RPMI8226 (cell line): ENCODE measurements at regions not wholly inside any gene's neighbourhood (a gene's known extent, or its start where the extent isn't known, plus 50 kb on each side); places are given as distances from the start of the nearest gene placed in this dataset.

Experiments
- DNase-seq: peaks from one replicate; pipeline ENCODE4 v3.0.0-alpha.2; 2015

DNA sequence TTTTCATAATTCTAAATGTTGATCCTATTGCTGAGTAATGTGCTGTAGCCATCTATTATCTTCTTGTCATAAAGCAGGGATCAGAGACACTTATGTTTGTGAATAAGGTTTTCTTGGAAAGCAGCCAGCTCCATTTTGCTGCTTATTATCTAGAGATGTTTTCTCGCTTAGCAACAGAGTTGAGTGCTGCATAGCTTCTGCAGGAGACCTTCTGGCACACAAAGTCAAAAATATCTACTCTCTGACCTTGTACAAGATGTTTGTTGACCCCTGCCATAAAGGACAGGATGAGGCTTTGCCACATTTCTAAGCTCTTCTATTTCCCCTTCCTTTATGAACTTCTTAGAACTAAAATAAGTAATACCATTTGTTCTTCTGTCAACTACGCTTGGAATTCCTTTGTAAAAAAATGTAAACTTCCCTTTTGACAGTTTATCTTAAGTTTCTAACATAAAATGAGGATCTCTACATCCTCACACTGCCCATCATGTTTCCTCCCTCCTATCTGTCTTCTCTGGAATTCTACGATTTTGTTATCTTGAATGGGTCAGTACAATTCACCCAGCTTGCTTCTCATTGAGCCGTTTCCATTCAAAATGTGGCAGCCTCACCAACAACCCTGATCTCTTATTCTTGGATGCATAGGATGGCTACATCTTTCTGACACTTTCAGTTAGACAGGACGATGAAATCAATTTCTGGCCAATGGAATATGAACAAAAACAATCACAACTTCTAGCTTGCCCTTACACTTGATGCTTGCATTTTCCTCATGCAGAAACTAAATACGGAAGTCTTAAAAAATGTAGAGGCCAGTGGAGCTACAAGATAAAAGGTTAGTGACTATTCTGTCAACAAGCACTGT is 1377.0 kb downstream of the SUCLG1 start:
- no peak for DNase-seq

DNA sequence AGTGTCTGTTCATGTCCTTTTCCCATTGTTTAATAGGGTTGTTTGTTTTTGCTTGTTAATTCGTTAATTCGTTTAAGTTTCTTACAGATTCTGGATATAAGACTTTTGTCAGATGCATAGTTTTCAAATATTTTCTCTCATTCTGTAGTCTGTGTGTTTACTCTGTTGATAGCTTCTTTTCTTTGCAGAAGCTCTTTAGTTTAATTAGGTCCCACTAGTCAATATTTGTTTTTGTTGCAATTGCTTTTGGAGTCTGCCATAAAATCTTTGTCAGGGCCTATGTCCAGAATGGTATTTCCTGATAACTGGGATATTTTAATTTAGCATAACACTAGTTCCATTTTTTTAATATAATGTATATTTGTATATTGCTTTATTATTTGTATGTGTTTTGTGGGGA is 1380.1 kb downstream of the SUCLG1 start:
- no peak for DNase-seq

DNA sequence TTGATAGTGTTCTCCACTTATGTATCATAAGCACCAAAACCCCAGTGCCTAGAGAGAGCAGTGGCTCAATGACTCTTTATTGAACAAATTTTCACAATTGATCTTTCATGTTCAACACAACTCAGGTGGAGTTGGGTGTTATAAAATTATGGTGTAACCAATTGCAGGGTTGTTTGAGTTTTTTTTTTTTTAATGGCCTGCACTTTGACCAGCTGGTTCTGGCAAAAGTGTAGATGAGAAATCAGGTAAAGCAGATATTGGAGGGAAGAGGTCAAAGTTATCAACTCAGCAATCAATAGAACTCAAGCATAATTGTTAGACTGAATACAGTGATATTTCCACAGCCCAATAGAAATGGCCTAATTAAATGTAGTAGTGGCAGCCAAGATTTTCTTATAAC is 1386.3 kb downstream of the SUCLG1 start:
- no peak for DNase-seq

DNA sequence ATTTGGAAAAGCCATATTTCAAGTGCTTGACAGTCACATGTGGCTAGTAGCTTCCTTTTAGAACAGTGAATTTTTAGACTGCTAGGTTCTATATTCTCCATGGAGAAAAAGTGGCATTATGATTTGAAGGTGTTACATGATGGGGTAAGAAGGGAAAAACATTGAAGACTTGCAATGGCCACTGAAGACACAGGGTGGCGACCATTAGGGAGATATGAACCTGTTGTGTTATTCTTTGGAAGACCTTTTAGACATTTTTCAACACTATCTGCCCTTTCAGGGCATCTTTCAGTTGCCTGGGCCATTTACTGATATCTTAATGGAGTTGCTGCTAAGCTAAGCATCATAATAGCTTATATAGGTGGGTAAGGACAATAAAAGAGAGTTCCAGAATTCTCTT is 1387.2 kb downstream of the SUCLG1 start:
- no peak for DNase-seq

DNA sequence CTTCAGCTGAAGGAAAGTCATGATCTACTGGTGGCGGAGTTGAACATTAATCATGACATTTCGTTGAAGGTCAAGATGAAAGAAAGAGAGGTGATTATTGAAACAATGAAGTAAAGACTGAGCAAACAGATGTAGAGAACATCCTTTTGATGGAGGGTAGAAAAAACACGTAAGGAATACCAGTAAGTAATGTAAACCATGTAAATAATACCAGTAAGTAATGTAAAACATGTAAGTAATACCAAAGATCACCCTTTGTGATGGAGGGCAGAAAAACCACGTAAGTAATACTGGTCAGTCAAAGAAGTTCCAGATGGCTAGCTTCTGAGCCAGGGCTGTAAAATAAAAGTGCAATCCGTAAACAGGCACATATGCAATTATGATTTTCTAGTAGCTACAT is 1387.7 kb downstream of the SUCLG1 start:
- no peak for DNase-seq

DNA sequence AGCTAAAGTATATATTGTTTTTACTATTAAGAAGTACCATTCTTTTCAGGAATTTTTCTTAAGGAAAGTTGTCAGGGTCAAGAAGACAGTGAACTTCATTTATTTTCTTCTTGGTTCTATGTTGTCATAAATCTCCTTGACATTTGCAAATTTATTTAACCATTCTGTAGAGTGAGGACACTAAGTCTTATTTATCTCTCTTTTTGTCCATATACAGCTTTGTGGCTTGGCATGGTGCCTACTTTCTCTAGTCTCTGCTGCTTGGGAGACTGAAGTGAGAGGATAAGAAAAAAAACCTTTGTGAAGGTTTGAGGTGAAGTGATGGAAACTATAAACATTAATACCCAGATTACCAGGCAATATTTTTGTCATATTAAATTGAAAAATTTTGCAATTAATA is 1389.4 kb downstream of the SUCLG1 start:
- DNase-seq: no peak

DNA sequence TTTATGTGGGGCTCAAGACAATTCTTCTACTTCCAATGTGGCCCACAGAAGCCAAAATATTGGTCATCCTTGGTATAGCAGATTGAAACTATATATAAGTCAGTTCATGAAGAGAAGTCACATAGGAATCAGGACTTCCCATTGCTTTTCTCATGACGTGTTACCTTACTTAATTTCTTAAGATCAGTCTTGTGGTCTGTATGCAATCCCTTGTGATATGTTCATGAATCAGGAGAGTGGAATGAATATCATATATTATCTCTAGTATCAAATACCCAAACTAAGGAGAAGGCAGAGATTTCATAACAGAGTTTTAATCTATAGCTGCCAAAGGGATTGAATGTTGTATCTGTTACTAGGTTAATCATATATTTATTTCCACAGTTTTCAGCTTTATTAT is 1390.4 kb downstream of the SUCLG1 start:
- DNase-seq: no peak

DNA sequence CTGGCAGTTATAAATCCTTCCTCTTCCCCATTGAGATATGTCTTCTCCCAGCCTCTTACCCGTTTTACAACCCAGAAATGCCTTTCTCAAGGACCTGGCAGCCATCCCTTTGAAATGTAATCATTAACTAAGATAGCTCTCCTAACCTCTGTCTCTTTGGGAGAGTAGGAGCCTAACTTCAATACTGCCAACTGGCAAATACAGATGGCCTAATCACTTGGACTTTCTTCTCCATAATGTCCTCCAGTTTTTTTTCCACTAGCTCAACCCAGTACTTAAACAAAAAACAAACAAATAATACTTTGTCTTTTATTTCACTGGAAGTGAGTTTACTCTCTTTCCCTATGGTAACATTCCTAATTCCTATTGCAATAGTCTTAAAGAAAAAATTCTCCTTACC is 1391.1 kb downstream of the SUCLG1 start:
- no peak for DNase-seq

DNA sequence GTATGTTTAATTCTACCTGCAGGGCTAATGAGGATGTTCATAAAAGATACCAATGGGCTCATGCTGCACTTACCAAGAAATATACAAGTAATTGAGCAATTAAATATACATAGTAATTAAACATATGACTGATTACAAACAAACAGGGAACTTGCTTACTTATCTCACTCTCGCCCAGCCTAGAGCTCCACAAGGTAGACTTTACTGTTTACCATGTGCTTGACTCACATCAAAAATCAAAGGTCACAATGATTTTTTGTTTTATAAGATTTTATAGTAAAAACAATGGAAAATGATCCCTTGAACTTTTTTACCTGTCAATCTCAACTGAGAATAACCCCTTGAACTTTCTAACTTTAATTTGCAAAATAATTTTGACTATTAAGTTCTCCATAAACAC is 1395.1 kb downstream of the SUCLG1 start:
- no peak for DNase-seq

DNA sequence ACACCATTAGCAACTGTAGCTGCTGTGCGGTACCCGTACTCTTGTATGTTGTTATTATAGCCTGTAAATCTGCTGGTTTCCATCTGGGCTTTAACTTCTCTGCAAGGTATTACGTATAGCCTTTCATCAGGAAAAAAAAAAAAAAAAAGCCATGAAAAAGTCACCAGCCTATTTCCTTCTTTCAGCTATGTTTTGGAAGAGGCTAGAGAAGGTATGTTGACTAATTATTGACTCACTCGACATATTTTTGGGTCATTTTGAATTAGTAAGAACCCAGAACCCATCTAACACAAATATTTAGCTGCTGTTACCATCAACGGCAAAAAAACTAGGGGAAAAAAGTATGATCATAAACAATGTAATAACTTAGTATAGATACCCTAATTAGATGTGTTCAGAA is 1395.6 kb downstream of the SUCLG1 start:
- DNase-seq: no peak

DNA sequence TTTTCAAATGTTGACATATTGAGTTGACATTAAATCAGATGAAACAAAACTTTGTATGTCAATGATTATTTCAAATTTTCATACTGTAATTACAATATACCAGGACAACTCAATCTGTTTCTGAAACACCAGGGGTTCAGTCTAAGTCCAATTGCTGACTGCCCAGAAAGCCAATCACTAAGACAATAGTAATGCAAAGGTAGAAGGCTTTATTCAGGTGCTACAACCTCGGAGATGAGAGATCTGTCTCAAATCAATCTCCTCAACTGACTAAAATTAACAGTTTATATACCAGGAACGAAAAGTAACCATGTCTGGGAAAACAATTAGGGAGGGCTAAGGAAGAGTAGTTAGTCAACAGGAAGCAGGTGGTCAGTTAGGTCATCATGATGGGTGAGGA is 1400.4 kb downstream of the SUCLG1 start:
- DNase-seq: no peak

DNA sequence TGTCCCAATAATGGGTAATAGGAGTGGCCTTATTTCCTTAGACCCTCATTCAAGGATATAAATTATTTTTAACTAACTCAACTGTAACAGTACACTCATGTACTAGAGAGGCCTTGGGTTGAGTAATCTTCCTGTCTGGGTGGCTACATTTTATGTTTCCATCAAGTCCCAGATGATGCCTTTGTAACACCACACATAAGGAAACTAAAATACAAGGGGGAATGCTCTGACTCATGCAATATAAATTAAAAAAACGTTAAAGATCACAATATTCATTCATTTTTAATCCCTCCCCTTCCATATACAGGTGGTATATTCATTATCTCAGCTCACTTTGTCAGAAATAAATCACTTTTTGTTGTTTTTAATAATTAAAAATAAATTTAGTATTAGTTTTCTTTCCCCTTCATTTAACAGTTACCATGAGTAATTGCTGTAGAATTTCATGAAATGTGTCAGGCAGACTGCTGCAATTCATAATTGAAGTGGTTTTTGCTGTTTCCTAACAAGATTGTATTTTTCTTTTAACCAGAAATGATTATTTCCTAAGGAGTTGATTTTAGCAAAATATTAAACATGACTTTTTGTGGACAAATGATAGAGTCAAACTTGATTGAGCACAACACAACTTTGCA is 1403.6 kb downstream of the SUCLG1 start:
- DNase-seq: no peak

DNA sequence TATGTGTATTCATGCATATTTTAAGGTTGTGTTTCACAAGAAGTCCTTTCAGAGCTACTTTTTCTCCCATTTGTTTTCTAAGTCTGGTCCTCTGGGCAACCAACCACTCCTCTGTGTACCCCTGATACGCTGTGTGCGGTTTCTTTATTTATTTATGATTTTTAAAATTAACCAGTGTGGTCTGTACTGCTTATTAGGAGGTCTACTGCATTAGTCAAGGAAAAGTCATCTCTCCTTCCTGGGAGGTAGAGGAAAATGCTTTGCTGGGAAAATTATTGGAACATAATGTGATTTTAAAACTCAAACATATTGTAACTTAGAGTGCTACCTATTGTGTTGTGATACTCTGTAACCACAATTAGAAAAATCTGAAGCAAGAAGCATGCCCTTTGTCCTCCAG is 1404.3 kb downstream of the SUCLG1 start:
- DNase-seq: no peak

DNA sequence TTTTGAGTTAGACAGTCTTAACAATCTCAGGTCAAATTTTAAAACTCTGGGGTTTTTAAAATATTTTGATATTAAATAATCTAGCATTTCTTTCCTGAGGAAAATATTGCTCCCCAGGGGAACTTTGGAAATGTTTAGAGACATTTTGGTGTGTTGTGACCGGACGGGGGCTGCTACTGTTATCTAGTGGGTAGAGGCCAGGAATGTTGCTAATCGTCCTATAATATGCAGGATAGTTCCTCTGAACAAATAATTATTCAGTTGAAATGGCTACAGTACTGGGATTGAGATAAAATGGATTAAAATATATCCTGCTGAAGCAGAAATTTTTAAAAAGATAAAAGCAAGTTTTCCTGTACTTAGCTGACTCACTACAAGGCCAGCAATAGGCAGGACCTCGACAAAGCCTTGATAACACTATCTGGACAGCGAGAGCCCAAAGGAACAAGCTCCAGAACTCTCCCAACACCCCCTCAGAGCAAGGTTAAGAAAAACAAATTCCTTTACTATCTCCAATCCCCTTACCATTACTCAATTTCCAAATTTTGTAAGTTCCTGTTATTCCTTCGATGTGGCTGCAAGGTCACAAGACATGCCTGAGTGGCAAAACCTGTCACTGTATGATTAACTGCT is 1407.4 kb downstream of the SUCLG1 start:
- no peak for DNase-seq

DNA sequence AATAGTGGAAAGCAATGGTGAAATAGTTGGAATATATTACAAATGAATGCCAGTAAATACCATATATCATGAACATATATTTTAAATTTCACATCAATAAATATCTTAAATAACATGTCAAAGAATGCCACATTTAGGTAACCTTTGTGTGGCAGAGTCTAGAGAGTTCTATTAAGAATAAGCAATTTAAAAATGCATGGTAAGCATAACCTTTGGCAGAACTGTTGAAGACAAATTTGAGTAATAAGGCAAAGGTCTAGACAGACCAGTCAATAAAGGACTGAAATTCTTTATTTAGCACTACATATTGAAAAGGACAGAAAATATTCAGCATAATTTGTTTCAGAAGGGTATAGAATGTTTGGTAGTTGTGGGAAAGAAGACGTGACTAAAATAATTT is 1417.0 kb downstream of the SUCLG1 start:
- no peak for DNase-seq

DNA sequence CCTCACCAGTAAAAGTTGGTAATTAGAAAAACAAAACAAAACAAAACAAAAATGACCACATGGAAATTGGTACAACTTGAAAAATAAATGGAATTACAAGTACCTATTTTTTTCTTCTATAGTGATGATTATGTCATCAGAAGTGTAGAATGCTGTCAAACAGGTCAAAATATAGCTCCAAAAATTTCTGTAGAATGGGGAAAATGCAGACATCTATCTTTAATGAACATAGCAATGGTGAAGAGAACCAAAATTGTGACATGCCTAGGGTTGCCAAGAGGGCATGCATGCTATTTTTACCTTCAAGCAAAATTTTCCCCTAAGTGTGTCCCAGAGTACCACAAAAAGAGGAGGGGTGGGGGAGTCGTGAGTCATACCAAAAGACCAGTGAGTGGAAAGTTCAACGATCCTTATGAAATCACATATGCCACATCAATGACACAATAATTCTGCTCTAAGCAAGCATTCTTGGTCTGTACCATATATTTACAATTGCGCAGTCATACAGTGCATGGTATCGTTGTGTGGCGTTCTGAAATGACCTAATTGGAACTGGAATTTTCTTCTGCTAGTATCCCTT is 1436.4 kb downstream of the SUCLG1 start:
- DNase-seq: no peak

DNA sequence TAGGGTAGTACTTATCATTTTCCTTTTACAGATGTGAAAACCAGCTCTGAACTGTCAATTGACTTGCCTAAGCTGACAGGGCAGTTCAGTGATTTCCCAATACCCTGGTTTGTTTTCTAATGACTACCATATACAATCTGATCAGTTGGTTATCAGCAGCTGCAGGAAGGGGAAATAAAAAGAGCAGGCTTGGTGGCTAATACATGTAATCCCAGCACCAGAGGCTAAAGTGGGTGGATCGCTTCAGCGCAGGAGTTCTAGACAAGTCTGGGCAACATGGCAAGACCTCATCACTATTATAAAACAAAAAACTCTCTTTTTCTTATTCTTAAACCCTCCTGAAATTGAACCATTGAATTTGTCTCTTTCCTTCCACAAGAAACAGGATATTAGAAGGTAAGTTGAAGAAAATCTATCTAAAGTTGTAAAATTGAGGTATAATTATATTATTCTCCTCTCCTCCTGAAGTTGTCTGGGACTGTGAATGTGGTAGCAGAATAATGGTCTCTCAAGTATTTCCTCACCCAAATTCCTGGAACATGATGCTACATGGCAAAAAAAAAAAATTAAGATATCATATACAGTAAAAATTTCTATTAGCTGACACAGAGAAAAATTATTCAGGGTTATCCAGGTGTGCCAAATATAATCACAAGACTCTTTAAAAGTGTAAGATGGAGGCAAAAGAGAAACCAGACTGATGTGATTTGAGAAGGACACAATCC is 1441.6 kb downstream of the SUCLG1 start:
- no peak for DNase-seq

DNA sequence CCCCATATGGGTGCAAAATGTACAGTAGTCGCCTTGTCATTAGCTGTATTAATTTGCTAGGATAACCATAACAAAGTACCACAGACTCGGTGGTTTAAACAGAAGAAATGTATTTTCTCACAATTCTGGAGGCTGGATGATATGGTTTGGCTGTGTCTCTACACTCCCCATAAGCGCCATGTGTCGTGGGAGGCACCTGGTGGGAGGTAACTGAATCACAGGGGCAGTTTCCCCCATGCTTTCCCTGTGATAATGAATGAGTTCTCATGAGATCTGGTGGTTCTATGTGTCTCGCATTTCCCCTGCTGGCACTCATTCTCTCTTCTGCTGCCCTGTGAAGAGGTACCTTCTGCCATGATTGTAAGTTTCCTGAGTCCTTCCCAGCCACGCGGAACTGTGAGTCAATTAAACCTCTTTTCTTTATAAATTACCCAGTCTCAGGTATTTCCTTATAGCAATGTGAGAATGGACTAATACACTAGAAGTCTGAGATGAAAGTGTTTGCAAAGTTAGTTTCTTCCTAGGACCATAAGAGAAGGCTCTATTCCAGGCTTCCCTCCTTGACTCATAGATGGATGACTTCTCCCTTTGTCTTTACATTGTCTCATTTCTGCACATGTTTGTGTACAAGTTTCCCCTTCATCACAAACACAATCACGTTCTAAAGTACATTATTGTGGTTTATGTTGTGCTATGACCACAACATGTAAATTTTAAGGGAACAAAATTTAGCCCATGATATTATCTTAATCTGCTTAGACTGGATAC is 1442.6 kb downstream of the SUCLG1 start:
- DNase-seq: no peak

DNA sequence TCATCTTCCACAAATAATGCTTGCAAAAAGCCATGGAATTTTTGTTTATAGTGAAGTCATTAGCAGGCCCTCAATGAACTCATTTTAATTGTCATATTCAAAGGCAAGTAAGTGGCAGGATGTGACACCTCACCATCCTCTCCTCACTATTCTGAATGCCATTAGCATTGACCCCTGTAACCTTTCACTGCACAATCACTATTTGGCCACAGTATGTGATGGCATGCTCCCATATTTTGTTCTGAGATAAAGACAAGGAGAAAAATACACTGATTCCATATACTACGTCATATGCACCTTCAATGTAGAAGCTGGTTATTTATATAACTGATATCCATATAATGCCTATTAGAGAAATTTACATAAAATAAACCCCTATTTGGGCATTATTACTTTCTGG is 1443.2 kb downstream of the SUCLG1 start:
- DNase-seq: no peak

DNA sequence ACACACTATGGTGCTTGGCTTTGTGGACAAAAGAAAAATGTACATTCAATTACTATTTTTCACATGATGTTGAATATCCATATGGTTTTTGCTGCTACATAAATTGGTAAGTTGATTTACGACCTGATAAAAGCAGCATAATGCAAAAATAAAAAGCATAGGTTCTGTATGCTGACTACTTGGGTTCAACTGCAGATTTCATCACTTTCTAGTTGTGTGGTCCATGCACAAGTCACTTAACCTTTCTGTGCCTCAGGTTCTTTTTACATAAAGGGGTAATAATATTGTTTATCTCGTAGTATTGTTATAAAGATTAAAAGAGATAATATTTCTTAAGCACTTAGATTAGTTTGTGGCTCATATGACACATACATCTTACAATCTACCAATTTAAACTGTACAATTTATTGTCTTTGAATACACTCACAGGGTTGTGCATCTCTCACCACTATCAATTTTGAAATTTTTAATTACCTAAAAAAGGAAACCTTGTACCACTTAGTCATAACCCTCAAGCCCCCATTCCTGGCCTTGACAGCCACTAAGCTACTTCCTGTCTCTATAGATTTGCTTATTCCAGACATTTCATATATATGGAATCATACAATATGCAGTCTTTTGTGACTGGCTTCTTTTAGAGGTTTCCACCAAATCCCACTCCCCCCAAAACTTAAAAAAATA is 1443.9 kb downstream of the SUCLG1 start:
- no peak for DNase-seq

DNA sequence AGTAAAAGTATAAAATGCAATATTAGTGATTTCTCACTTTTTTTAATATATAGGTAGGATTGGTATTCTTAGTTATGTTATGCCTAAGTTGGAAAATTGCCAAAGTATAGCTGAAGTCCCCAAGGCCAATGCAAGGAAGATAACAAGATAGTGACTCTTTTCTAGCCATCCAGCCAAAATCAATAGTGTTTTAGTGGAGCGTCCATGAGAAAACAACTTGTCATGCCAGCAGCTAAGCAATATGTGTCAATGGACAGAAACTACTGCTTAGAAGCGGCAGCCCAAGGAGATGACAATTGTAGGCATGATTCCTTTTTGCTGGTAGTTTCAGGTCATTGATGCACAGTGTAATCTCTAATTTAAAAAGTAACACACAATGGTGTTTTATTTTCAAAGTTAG is 1444.6 kb downstream of the SUCLG1 start:
- DNase-seq: no peak

DNA sequence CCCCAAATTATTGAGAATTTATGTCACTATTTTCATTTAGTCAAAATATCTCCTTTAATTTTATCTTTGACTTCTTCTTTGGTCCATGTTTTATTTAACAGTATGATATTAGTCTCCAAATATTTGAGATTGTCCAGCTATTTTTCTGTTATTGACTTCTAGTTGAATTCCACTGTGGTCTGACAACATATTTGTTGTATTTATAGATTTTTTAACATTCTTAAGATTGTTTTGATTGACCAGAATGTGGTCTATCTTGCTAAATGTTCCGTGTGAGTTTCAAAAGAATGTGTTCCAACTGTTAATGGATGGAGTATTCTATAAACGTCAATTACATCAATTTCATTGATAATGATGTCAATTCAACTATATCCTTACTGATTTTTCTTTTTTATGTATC is 1452.1 kb downstream of the SUCLG1 start:
- DNase-seq: no peak
